ENCODE measurements at regions not wholly inside any gene's neighbourhood (a gene's known extent, or its start where the extent isn't known, plus 50 kb on each side); places are given as distances from the start of the nearest gene placed in this dataset.

- no peak for DNase-seq (ENCODE audit: insufficient read length, low spot score)
- TF ChIP-seq POLR2A (IDR thresholded peaks at IDR 0.05; ENCODE audit: low read depth, low read length), result no peak
- FAIRE-seq, result no peak
Measured at GRCh38 chr4:184293552-184293951, 75.9 kb upstream of the ENPP6 start.

GRCh38 chr4:184292877-184293276, 75.2 kb upstream of the ENPP6 start:
- FAIRE-seq (no peak), DNase-seq (ENCODE audit: insufficient read length, low spot score) (no peak)
- TF ChIP-seq POLR2A (IDR thresholded peaks at IDR 0.05; ENCODE audit: low read depth, low read length), result no peak

GRCh38 chr4:184292465-184292867, 74.8 kb upstream of the ENPP6 start:
- no peak for FAIRE-seq
- no peak for DNase-seq (ENCODE audit: insufficient read length, low spot score)
- no peak for TF ChIP-seq POLR2A (IDR thresholded peaks at IDR 0.05; ENCODE audit: low read depth, low read length)

- no peak for DNase-seq (ENCODE audit: insufficient read length, low spot score)
- no peak for FAIRE-seq
- TF ChIP-seq POLR2A (IDR thresholded peaks at IDR 0.05; ENCODE audit: low read depth, low read length), result no peak
Measured at GRCh38 chr4:184289179-184289535, 71.5 kb upstream of the ENPP6 start.

- no peak for TF ChIP-seq POLR2A (IDR thresholded peaks at IDR 0.05; ENCODE audit: low read depth, low read length)
- DNase-seq (ENCODE audit: insufficient read length, low spot score), result no peak
- FAIRE-seq, result no peak
Measured at GRCh38 chr4:184288451-184289178, 70.9 kb upstream of the ENPP6 start.

- TF ChIP-seq POLR2A (IDR thresholded peaks at IDR 0.05; ENCODE audit: low read depth, low read length), result no peak
- DNase-seq (ENCODE audit: insufficient read length, low spot score), result no peak
- FAIRE-seq, result no peak
Measured at GRCh38 chr4:184287697-184288255, 70.1 kb upstream of the ENPP6 start.

- TF ChIP-seq POLR2A (IDR thresholded peaks at IDR 0.05; ENCODE audit: low read depth, low read length), result no peak
- DNase-seq (ENCODE audit: insufficient read length, low spot score), result no peak
- FAIRE-seq, result no peak
Measured at GRCh38 chr4:184286358-184286757, 68.7 kb upstream of the ENPP6 start.

- no peak for TF ChIP-seq POLR2A (IDR thresholded peaks at IDR 0.05; ENCODE audit: low read depth, low read length)
- FAIRE-seq, result no peak
- DNase-seq (ENCODE audit: insufficient read length, low spot score), result no peak
Measured at GRCh38 chr4:184284742-184285141, 67.1 kb upstream of the ENPP6 start.

GRCh38 chr4:184284336-184284690, 66.6 kb upstream of the ENPP6 start:
- no peak for DNase-seq (ENCODE audit: insufficient read length, low spot score)
- TF ChIP-seq POLR2A (IDR thresholded peaks at IDR 0.05; ENCODE audit: low read depth, low read length), result no peak
- no peak for FAIRE-seq

GRCh38 chr4:184283659-184284335, 66.1 kb upstream of the ENPP6 start:
- TF ChIP-seq POLR2A (IDR thresholded peaks at IDR 0.05; ENCODE audit: low read depth, low read length), result no peak
- FAIRE-seq (no peak), DNase-seq (ENCODE audit: insufficient read length, low spot score) (no peak)

- DNase-seq (ENCODE audit: insufficient read length, low spot score), result no peak
- FAIRE-seq, result no peak
Measured at GRCh38 chr4:184282895-184283654, 65.4 kb upstream of the ENPP6 start.

GRCh38 chr4:184282251-184282713, 64.6 kb upstream of the ENPP6 start:
- DNase-seq (ENCODE audit: insufficient read length, low spot score), result no peak
- no peak for FAIRE-seq

More at GRCh38 chr4:184282895-184283654, 65.4 kb upstream of the ENPP6 start:
- no peak for TF ChIP-seq POLR2A (IDR thresholded peaks at IDR 0.05; ENCODE audit: low read depth, low read length)

GRCh38 chr4:184281231-184282139, 63.8 kb upstream of the ENPP6 start:
- no peak for TF ChIP-seq POLR2A (IDR thresholded peaks at IDR 0.05; ENCODE audit: low read depth, low read length)
- FAIRE-seq (no peak), DNase-seq (ENCODE audit: insufficient read length, low spot score) (no peak)

More at GRCh38 chr4:184282251-184282713, 64.6 kb upstream of the ENPP6 start:
- no peak for TF ChIP-seq POLR2A (IDR thresholded peaks at IDR 0.05; ENCODE audit: low read depth, low read length)
